Upper lobe of right lung (tissue), 1 donor: ENCODE measurements at regions not wholly inside any gene's neighbourhood (a gene's known extent, or its start where the extent isn't known, plus 50 kb on each side); places are given as distances from the start of the nearest gene placed in this dataset.

ENCODE experiments used
- ATAC-seq: fragments of 200-7000 bp; cut with Tn5 transposase; one replicate; pipeline ENCODE4 v1.9.1; 2020; ENCODE audit warnings: mild to moderate bottlenecking, moderate library complexity
- DNase-seq: peaks from one replicate; pipeline ENCODE4 v3.0.0-alpha.2; 2020
- H3K27ac ChIP-seq: fragments of 200-600 bp; one replicate; pipeline ENCODE4 v1.8.0; 2022
- H3K27me3 ChIP-seq: fragments of 200-600 bp; one replicate; pipeline ENCODE4 v1.8.0; 2022; ENCODE audit warnings: mild to moderate bottlenecking
- H3K36me3 ChIP-seq: fragments of 200-600 bp; one replicate; pipeline ENCODE4 v1.8.0; 2022
- H3K4me1 ChIP-seq: fragments of 200-600 bp; one replicate; pipeline ENCODE4 v1.8.0; 2022
- H3K4me3 ChIP-seq: fragments of 200-600 bp; one replicate; pipeline ENCODE4 v1.8.0; 2022; ENCODE audit warnings: mild to moderate bottlenecking
- H3K9me3 ChIP-seq: fragments of 200-600 bp; one replicate; pipeline ENCODE4 v1.8.0; 2022
- intact Hi-C: fragments of 100-400 bp; cut with DNase I; formaldehyde crosslinking; loops from one replicate; pipeline ENCODE4 v1.11.0; 2022
- TF ChIP-seq, protein P1 (sequence below): fragments of 200-600 bp; IDR thresholded peaks from one replicate; pipeline ENCODE4 v1.8.0; 2022; ENCODE audit warnings: antibody characterized with exemption
- donor health status: DM: no; HTN: yes; CAD: no; lungs with severe emphysema.

DNA sequence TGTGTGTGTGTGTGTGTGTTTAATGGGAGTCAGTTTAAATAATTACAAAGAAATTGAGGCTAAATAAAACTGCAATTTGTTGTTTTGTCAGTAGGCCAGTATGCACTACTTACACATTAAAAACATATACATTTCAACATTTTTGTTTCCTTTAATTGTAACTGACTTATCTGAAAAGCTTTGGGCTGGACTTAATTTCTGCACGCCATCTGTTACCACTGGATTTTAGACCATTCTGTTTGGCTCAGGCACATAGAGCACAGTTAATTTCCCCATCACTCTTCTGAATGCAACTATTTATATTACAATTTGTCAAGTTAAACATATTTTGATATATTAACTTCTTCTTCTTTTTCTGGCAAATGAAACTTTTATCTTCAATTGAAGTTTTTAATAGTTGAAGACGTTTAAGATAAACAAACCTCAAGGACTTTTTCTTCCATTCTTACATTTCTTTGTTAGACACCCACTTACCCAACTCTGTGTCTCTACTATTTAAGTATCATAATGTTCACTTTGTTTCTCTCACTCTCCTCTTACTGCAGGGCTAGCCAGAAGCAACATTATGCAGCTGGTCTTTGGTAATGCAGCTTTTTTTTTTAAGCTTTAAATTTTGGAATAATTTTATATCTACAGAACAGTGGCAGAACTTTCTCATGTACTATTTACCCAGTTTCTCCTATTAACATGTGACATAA lies 253.4 kb upstream of the ANKH start:
- ATAC-seq: no peak
- TF ChIP-seq, protein P1, sequence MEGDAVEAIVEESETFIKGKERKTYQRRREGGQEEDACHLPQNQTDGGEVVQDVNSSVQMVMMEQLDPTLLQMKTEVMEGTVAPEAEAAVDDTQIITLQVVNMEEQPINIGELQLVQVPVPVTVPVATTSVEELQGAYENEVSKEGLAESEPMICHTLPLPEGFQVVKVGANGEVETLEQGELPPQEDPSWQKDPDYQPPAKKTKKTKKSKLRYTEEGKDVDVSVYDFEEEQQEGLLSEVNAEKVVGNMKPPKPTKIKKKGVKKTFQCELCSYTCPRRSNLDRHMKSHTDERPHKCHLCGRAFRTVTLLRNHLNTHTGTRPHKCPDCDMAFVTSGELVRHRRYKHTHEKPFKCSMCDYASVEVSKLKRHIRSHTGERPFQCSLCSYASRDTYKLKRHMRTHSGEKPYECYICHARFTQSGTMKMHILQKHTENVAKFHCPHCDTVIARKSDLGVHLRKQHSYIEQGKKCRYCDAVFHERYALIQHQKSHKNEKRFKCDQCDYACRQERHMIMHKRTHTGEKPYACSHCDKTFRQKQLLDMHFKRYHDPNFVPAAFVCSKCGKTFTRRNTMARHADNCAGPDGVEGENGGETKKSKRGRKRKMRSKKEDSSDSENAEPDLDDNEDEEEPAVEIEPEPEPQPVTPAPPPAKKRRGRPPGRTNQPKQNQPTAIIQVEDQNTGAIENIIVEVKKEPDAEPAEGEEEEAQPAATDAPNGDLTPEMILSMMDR: no peak
- no peaks in the 10 kb centered on the region for H3K36me3 ChIP-seq

DNA sequence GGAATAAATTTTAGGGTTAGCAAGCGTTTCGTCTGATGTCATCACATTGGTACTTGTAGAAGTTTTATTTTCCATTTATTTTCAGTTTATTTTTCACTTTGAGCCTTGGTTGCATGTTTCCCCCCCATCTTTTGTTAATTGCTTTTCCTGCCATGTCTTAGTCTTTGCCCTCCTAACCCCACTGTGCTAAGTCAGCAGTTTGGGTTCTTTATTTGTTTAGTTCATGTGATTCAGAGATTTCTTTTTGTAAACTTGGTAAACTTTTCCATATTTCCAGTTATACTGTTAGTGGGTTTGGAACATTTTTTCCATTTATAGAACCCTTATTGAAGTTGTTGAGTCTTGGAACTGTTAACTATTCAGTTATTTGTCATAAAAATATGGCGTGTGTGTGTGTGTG lies 252.9 kb upstream of the ANKH start:
- DNase-seq: no peak
- no peaks in the 10 kb centered on the region for H3K27me3 ChIP-seq

More for the DNA sequence above, 253.4 kb upstream of the ANKH start:
- no peak overlapping the region for H3K4me3 ChIP-seq
- no peak overlapping the region for H3K27ac ChIP-seq
- H3K9me3 ChIP-seq: no peaks in the 10 kb centered on the region
- DNase-seq: no peak
- H3K4me1 ChIP-seq: no peaks in the 10 kb centered on the region
- H3K27me3 ChIP-seq: no peaks in the 10 kb centered on the region
- intact Hi-C loops: no loop called here

DNA sequence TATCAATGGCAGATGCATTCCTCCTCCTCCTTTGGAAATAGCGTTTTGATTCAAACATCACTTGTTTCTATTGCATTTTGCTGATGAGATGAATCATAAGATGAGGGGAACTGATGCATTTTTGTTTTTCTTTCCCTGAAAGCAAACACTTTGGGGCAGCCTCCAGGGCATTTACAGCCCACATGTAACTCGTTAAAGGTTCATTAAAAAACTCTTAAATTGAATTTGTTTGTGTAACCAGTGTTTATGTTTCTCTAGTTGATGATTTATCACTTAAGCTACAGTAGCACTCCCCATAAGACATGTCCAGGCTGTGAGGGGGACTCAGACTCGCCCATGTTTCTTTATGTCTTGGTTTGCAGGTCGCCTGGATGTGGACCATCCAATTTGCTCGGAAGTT lies 246.1 kb upstream of the ANKH start:
- DNase-seq: no peak
- H3K9me3 ChIP-seq: no peaks in the 10 kb centered on the region
- H3K4me3 ChIP-seq: no peak overlapping the region
- H3K4me1 ChIP-seq: no peaks in the 10 kb centered on the region
- H3K27me3 ChIP-seq: no peaks in the 10 kb centered on the region
- no peak overlapping the region for H3K27ac ChIP-seq
- intact Hi-C loops: no loop called here
- H3K36me3 ChIP-seq: no peaks in the 10 kb centered on the region
- TF ChIP-seq, protein P1: no peak
- no peak for ATAC-seq

More for the DNA sequence above, 252.9 kb upstream of the ANKH start:
- no peaks in the 10 kb centered on the region for H3K4me1 ChIP-seq
- no peak overlapping the region for H3K27ac ChIP-seq
- intact Hi-C loops: no loop called here
- TF ChIP-seq, protein P1: no peak
- H3K9me3 ChIP-seq: no peaks in the 10 kb centered on the region
- H3K4me3 ChIP-seq: no peak overlapping the region
- no peaks in the 10 kb centered on the region for H3K36me3 ChIP-seq
- ATAC-seq: no peak

GRCh38 chr5:15116996-15117395 lies 245.4 kb upstream of the ANKH start:
- intact Hi-C loops: no loop called here

GRCh38 chr5:15106530-15107283 lies 235.1 kb upstream of the ANKH start:
- intact Hi-C loops: no loop called here

More at GRCh38 chr5:15116996-15117395, 245.4 kb upstream of the ANKH start:
- TF ChIP-seq, protein P1: no peak
- DNase-seq (no peak), ATAC-seq (no peak)
- no peaks in the 10 kb centered on the region for H3K4me1 ChIP-seq
- H3K9me3 ChIP-seq: no peaks in the 10 kb centered on the region
- H3K36me3 ChIP-seq: no peaks in the 10 kb centered on the region
- H3K27ac ChIP-seq: no peak overlapping the region
- H3K27me3 ChIP-seq: no peaks in the 10 kb centered on the region
- H3K4me3 ChIP-seq: no peak overlapping the region

More at GRCh38 chr5:15106530-15107283, 235.1 kb upstream of the ANKH start:
- H3K27me3 ChIP-seq: no peaks in the 10 kb centered on the region
- TF ChIP-seq, protein P1: no peak
- no peak for DNase-seq
- no peak overlapping the region for H3K4me3 ChIP-seq
- H3K36me3 ChIP-seq: no peaks in the 10 kb centered on the region
- H3K4me1 ChIP-seq: no peaks in the 10 kb centered on the region
- H3K27ac ChIP-seq: no peak overlapping the region
- no peaks in the 10 kb centered on the region for H3K9me3 ChIP-seq
- ATAC-seq: no peak
